ENCODE measurements at regions not wholly inside any gene's neighbourhood (a gene's known extent, or its start where the extent isn't known, plus 50 kb on each side); places are given as distances from the start of the nearest gene placed in this dataset.

- Histone ChIP-seq H2AFZ (ENCODE audit: low read depth, low read length) (no peak overlapping the region), H3K36me3 (ENCODE audit: insufficient read depth, low read length) (no peaks in the 10 kb centered on the region), H3K79me2 (ENCODE audit: insufficient read depth, low read length) (no peaks in the 10 kb centered on the region), H3K4me1 (ENCODE audit: insufficient read depth, low read length) (no peaks in the 10 kb centered on the region), H3K4me2 (ENCODE audit: low read length) (no peak overlapping the region), H3K27me3 (ENCODE audit: insufficient read depth, low read length) (no peaks in the 10 kb centered on the region), H4K20me1 (ENCODE audit: insufficient read depth, low read length) (no peaks in the 10 kb centered on the region), H3K4me3 (ENCODE audit: insufficient read depth, low read depth, low read length) (no peak overlapping the region), H3K27ac (ENCODE audit: low read depth, low read length) (no peak overlapping the region), H3K9me3 (ENCODE audit: insufficient read depth, low read depth, low read length) (peaks cover 5% of the 10 kb centered on the region), H3K9ac (ENCODE audit: low read length) (no peak overlapping the region)
- Mint-ChIP-seq H3K4me3 (ENCODE audit: unreplicated experiment) (no peak overlapping the region), H3K27ac (ENCODE audit: unreplicated experiment) (no peak overlapping the region), H3K4me1 (ENCODE audit: low read depth, unreplicated experiment) (no peaks in the 10 kb centered on the region), H3K9me3 (ENCODE audit: unreplicated experiment) (no peaks in the 10 kb centered on the region), H3K36me3 (ENCODE audit: low read depth, unreplicated experiment) (no peaks in the 10 kb centered on the region), H3K27me3 (ENCODE audit: low read depth, unreplicated experiment) (peaks cover 2% of the 10 kb centered on the region)
- TF ChIP-seq CTCF (IDR thresholded peaks at IDR 0.05; ENCODE audit: insufficient read depth, low read depth, low read length) (no peak), EZH2 (IDR thresholded peaks at IDR 0.05; ENCODE audit: insufficient read depth, low read length) (no peak)
- no peak for FAIRE-seq
- no peak for DNase-seq (ENCODE audit: low read depth)
Measured at GRCh38 chr3:130569461-130570365, 52.7 kb downstream of the COL6A6 start.

GRCh38 chr3:130572769-130573168, 55.8 kb downstream of the COL6A6 start:
- no peak for FAIRE-seq

More at GRCh38 chr3:130572769-130573168, 55.8 kb downstream of the COL6A6 start:
- Histone ChIP-seq H3K27ac (ENCODE audit: low read depth, low read length) (no peak overlapping the region), H3K79me2 (ENCODE audit: insufficient read depth, low read length) (no peaks in the 10 kb centered on the region), H2AFZ (ENCODE audit: low read depth, low read length) (no peak overlapping the region), H3K27me3 (ENCODE audit: insufficient read depth, low read length) (no peaks in the 10 kb centered on the region), H3K4me2 (ENCODE audit: low read length) (no peak overlapping the region), H3K9me3 (ENCODE audit: insufficient read depth, low read depth, low read length) (peaks cover 5% of the 10 kb centered on the region), H3K4me3 (ENCODE audit: insufficient read depth, low read depth, low read length) (no peak overlapping the region), H3K36me3 (ENCODE audit: insufficient read depth, low read length) (no peaks in the 10 kb centered on the region), H3K4me1 (ENCODE audit: insufficient read depth, low read length) (peaks cover 14% of the 10 kb centered on the region), H3K9ac (ENCODE audit: low read length) (no peak overlapping the region), H4K20me1 (ENCODE audit: insufficient read depth, low read length) (no peaks in the 10 kb centered on the region)
- Mint-ChIP-seq H3K27ac (ENCODE audit: unreplicated experiment) (no peak overlapping the region), H3K9me3 (ENCODE audit: unreplicated experiment) (no peaks in the 10 kb centered on the region), H3K4me3 (ENCODE audit: unreplicated experiment) (no peak overlapping the region), H3K4me1 (ENCODE audit: low read depth, unreplicated experiment) (peaks cover 14% of the 10 kb centered on the region), H3K36me3 (ENCODE audit: low read depth, unreplicated experiment) (no peaks in the 10 kb centered on the region), H3K27me3 (ENCODE audit: low read depth, unreplicated experiment) (peaks cover 2% of the 10 kb centered on the region)
- TF ChIP-seq EZH2 (IDR thresholded peaks at IDR 0.05; ENCODE audit: insufficient read depth, low read length) (no peak), CTCF (IDR thresholded peaks at IDR 0.05; ENCODE audit: insufficient read depth, low read depth, low read length) (no peak)
- DNase-seq (ENCODE audit: low read depth) = no peak

All from astrocyte (in vitro differentiated cells and primary cell).